HEK293 (cell line): ENCODE measurements at regions not wholly inside any gene's neighbourhood (a gene's known extent, or its start where the extent isn't known, plus 50 kb on each side); places are given as distances from the start of the nearest gene placed in this dataset.
"Not testable (repeated sequence)": the region's sequence is repeated elsewhere in the genome, so short reads cannot be mapped to it uniquely, and the experiment has no call there.

Experiments used
- CTCF ChIA-PET: fragments of 350-600 bp; formaldehyde crosslinking; extraction: SDS; loops from one replicate; lab custom pipeline; 2021; ENCODE audit warnings: antibody characterized with exemption; lab: Yijun Ruan, JAX
- POLR2A ChIA-PET: fragments of 300-600 bp; formaldehyde crosslinking; extraction: SDS; loops from one replicate; lab custom pipeline; 2020; ENCODE audit warnings: antibody characterized with exemption, inconsistent platforms; lab: Yijun Ruan, JAX
- H3K27ac ChIP-seq: fragments of 200-500 bp; sonication (Bioruptor generic); 2 replicates; pipeline ENCODE4 v1.5.1; 2014; ENCODE audit warnings: low read depth, low read length, control low read depth, inconsistent platforms; ENCODE audit errors: extremely low read depth
- H3K36me3 ChIP-seq, 2 experiments: fragments of 200-500 bp in 1 of 2; sonication (Bioruptor generic) in 1 of 2; 1 replicate in 1 of 2; 2 replicates in 1 of 2; pipeline ENCODE4 v1.5.1; 2014 to 2017; ENCODE audit warnings: inconsistent platforms in 2 of 2, low read length in 2 of 2; ENCODE audit not compliant: control insufficient read depth in 2 of 2, insufficient read depth in 1 of 2
- H3K4me1 ChIP-seq: fragments of 200-500 bp; sonication (Bioruptor generic); 2 replicates; pipeline ENCODE4 v1.5.1; 2014; ENCODE audit warnings: mild to moderate bottlenecking, low read length, inconsistent platforms; ENCODE audit not compliant: control insufficient read depth, insufficient read depth
- H3K4me3 ChIP-seq: 2 replicates; pipeline ENCODE4 v1.5.1; 2011; ENCODE audit warnings: low read depth, mild to moderate bottlenecking, control low read depth, low read length, moderate library complexity
- H3K9me3 ChIP-seq: fragments of 200-500 bp; sonication (Bioruptor generic); 2 replicates; pipeline ENCODE4 v1.5.1; 2014; ENCODE audit warnings: low read depth, low read length, inconsistent platforms; ENCODE audit not compliant: control insufficient read depth, insufficient read depth
- PRDM4 ChIP-seq: fragments of 450-650 bp; formaldehyde crosslinking; IDR thresholded peaks from 2 replicates; pipeline ENCODE4 v1.5.1; 2017; ENCODE audit warnings: missing biosample characterization, missing genetic modification characterization
- SP2 ChIP-seq: fragments of 450-650 bp; formaldehyde crosslinking; IDR thresholded peaks from 2 replicates; pipeline ENCODE4 v1.5.1; 2016; ENCODE audit warnings: missing biosample characterization, missing genetic modification characterization
- ZBTB6 ChIP-seq: fragments of 450-650 bp; formaldehyde crosslinking; IDR thresholded peaks from 2 replicates; pipeline ENCODE4 v1.5.1; 2017; ENCODE audit warnings: missing biosample characterization, missing genetic modification characterization
- ZNF140 ChIP-seq: fragments of 450-650 bp; formaldehyde crosslinking; IDR thresholded peaks from 2 replicates; pipeline ENCODE4 v1.5.1; 2016; ENCODE audit warnings: missing biosample characterization, missing genetic modification characterization
- ZNF26 ChIP-seq: fragments of 450-650 bp; formaldehyde crosslinking; IDR thresholded peaks from 2 replicates; pipeline ENCODE4 v1.5.1; 2016; ENCODE audit warnings: missing biosample characterization, missing genetic modification characterization
- ZNF280D ChIP-seq: fragments of 450-650 bp; formaldehyde crosslinking; IDR thresholded peaks from 2 replicates; pipeline ENCODE4 v1.5.1; 2016; ENCODE audit warnings: missing biosample characterization, missing genetic modification characterization
- ZNF488 ChIP-seq: fragments of 450-650 bp; formaldehyde crosslinking; IDR thresholded peaks from 2 replicates; pipeline ENCODE4 v1.5.1; 2016; ENCODE audit warnings: missing biosample characterization, missing genetic modification characterization
- ZNF600 ChIP-seq: fragments of 450-650 bp; formaldehyde crosslinking; IDR thresholded peaks from 2 replicates; pipeline ENCODE4 v1.5.1; 2016; ENCODE audit warnings: missing biosample characterization, missing genetic modification characterization
- ZNF843 ChIP-seq: fragments of 450-650 bp; formaldehyde crosslinking; IDR thresholded peaks from 2 replicates; pipeline ENCODE4 v1.5.1; 2016; ENCODE audit warnings: missing biosample characterization, missing genetic modification characterization
- ZSCAN30 ChIP-seq: fragments of 450-650 bp; IDR thresholded peaks from 2 replicates; pipeline ENCODE4 v1.5.1; 2018; ENCODE audit warnings: missing biosample characterization, mild to moderate bottlenecking, missing genetic modification characterization, moderate library complexity

GRCh38 chr22:25318081-25318823, 98.8 kb downstream of the CRYBB2 start (continued):
- TF ChIP-seq ZNF26 (tag by site-specific recombination): no peak

- TF ChIP-seq ZNF140 (no peak), ZSCAN30 (tag by site-specific recombination) (no peak), ZNF488 (tag by site-specific recombination) (no peak), ZNF843 (tag by site-specific recombination) (no peak), SP2 (tag by site-specific recombination) (no peak), ZBTB6 (tag by site-specific recombination) (no peak)
- TF ChIP-seq, all 188 proteins: peak for 0
- Histone ChIP-seq H3K36me3 (no peaks in the 10 kb centered on the region), H3K27ac (no peak overlapping the region), H3K4me1 (no peaks in the 10 kb centered on the region), H3K4me3 (no peak overlapping the region), H3K9me3 (no peaks in the 10 kb centered on the region)
- POLR2A ChIA-PET: no interaction called here
- CTCF ChIA-PET: interaction anchor here (0.5 to 2.6 kb wide), 3 partner anchors 125 to 845 kb away, joined by 3 to 16 read pairs (median 4); no protein-coding TSS in a partner anchor
These were observed 107.7 kb downstream of the CRYBB2 start for GRCh38 chr22:25327018-25327755.

GRCh38 chr22:25331050-25331449, 111.6 kb downstream of the CRYBB2 start:
- no peak overlapping the region for H3K27ac ChIP-seq
- H3K4me1 ChIP-seq: no peaks in the 10 kb centered on the region
- H3K4me3 ChIP-seq: no peak overlapping the region
- CTCF ChIA-PET: interaction anchor here (1.1 to 2.0 kb wide), 2 partner anchors 42 to 129 kb away, joined by 4 to 6 read pairs; no protein-coding TSS in a partner anchor
- POLR2A ChIA-PET: no interaction called here
- H3K9me3 ChIP-seq: no peaks in the 10 kb centered on the region
- TF ChIP-seq ZNF600 (no peak), ZNF280D (tag by site-specific recombination) (no peak), PRDM4 (tag by site-specific recombination) (peak; percentile 64)
- no peaks in the 10 kb centered on the region for H3K36me3 ChIP-seq

GRCh38 chr22:25331911-25332310, 112.5 kb downstream of the CRYBB2 start:
- POLR2A ChIA-PET, H3K4me3 ChIP-seq, H3K4me1 ChIP-seq, H3K27ac ChIP-seq, H3K9me3 ChIP-seq, H3K36me3 ChIP-seq: not testable (repeated sequence)
- CTCF ChIA-PET: interaction anchor here (0.6 to 2.0 kb wide), 5 partner anchors 17 to 602 kb away, joined by 3 to 6 read pairs (median 3); no protein-coding TSS in a partner anchor
